ENCODE measurements at regions not wholly inside any gene's neighbourhood (a gene's known extent, or its start where the extent isn't known, plus 50 kb on each side); places are given as distances from the start of the nearest gene placed in this dataset.

DNA sequence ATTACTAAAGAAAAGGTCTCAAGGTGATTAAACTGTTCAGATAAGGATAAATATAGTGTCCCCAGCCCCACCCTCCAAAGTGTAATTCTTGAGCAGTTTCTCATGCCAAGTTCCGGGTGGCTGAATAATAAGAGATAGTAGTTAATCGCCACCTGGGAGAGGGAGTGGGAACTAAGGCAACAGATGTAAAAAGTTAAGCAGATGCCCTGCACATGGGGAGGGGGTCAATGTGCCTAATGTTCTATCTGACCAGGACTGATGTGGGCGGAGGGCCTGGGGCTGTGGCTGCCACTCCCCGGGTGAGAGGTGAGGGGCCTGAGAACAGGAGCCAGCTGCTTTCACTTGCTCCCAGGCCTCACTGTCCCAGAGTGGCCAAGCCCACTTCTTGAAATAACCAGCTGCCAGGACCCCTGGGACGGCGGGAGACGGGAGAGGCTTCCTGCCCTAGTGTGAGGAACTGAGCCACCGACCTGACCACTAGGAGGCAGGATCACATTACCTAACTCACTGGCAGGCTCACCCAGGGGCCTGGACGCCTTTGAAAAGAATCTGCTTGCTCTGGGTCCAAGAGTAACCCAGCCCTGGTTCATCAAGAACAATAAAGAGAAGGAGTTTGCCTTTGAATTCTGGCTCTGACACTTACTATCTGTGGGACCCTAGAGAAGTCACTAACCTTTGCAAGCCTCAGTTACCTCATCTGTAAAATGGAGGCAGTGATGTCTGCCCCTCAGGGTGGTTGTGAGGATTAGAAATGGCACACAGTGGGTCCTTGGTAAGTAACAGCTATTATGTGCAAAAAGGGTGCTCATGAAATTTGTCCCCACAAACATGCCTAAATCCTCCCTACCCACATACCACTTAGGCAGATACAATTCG is 179.2 kb downstream of the ATG4C start:
- TF ChIP-seq CTCF (conservative IDR thresholded peaks at IDR 0.05; ENCODE audit: low read length), result peak; percentile 69
- TF ChIP-seq EZH2phosphoT487 (IDR thresholded peaks at IDR 0.05; ENCODE audit: borderline replicate concordance), result no peak
